DOHH2 (cell line): ENCODE measurements at regions not wholly inside any gene's neighbourhood (a gene's known extent, or its start where the extent isn't known, plus 50 kb on each side); places are given as distances from the start of the nearest gene placed in this dataset.

ENCODE experiments used
- H3F3A ChIP-seq: fragments of 200-600 bp; sonication (generic), shearing (Covaris generic); 2 replicates; pipeline ENCODE4 v1.6.0; 2016; ENCODE audit warnings: antibody characterized with exemption, mild to moderate bottlenecking; ENCODE audit not compliant: control insufficient read depth, insufficient read depth
- H3K27ac ChIP-seq: fragments of 200-600 bp; sonication (generic); 2 replicates; pipeline ENCODE4 v1.5.1; 2014; ENCODE audit warnings: low read depth, mild to moderate bottlenecking, low read length, moderate library complexity
- H3K27me3 ChIP-seq: fragments of 200-600 bp; sonication (generic); 2 replicates; pipeline ENCODE4 v1.6.1; 2014; ENCODE audit warnings: mild to moderate bottlenecking, low read length, mixed read lengths; ENCODE audit not compliant: control insufficient read depth
- H3K36me3 ChIP-seq: fragments of 200-600 bp; sonication (generic); 2 replicates; pipeline ENCODE4 v1.6.1; 2014; ENCODE audit warnings: mild to moderate bottlenecking, low read length, moderate library complexity, mixed read lengths; ENCODE audit not compliant: control insufficient read depth
- H3K4me1 ChIP-seq: fragments of 200-600 bp; sonication (generic); 2 replicates; pipeline ENCODE4 v1.6.1; 2014; ENCODE audit warnings: mild to moderate bottlenecking, low read length, mixed read lengths; ENCODE audit not compliant: control insufficient read depth
- H3K4me2 ChIP-seq: fragments of 200-600 bp; sonication (generic); 2 replicates; pipeline ENCODE4 v1.6.0; 2014; ENCODE audit warnings: mild to moderate bottlenecking, low read length, moderate library complexity
- H3K4me3 ChIP-seq: fragments of 200-600 bp; sonication (generic); 2 replicates; pipeline ENCODE4 v1.5.1; 2014; ENCODE audit warnings: mild to moderate bottlenecking, low read length, mixed read lengths
- H3K79me2 ChIP-seq: fragments of 200-600 bp; sonication (generic); 2 replicates; pipeline ENCODE4 v1.6.1; 2014; ENCODE audit warnings: mild to moderate bottlenecking, low read length, mixed read lengths; ENCODE audit not compliant: control insufficient read depth
- H3K9me2 ChIP-seq: fragments of 200-600 bp; sonication (generic); replicated peaks from 2 replicates; pipeline ENCODE4 v1.6.1; 2014; ENCODE audit warnings: mild to moderate bottlenecking, low read length, mixed read lengths; ENCODE audit not compliant: control insufficient read depth
- H3K9me3 ChIP-seq: fragments of 200-600 bp; sonication (generic); 2 replicates; pipeline ENCODE4 v1.6.1; 2014; ENCODE audit warnings: antibody characterized with exemption, low read length, mixed read lengths; ENCODE audit not compliant: control insufficient read depth, insufficient read depth
- H4K20me1 ChIP-seq: fragments of 200-600 bp; sonication (generic); 2 replicates; pipeline ENCODE4 v1.6.0; 2014; ENCODE audit warnings: low read depth, mild to moderate bottlenecking, antibody characterized with exemption, low read length, moderate library complexity; ENCODE audit not compliant: control insufficient read depth, insufficient read depth
- CTCF ChIP-seq: fragments of 200-600 bp; sonication (generic); IDR thresholded peaks from one replicate; pipeline ENCODE4 v1.5.1; 2014; ENCODE audit warnings: antibody characterized with exemption, mild to moderate bottlenecking, low read depth, low read length; ENCODE audit not compliant: poor library complexity, severe bottlenecking
- EZH2phosphoT487 ChIP-seq: fragments of 200-600 bp; sonication (generic); IDR thresholded peaks from 2 replicates; pipeline ENCODE4 v1.6.1; 2017; ENCODE audit warnings: borderline replicate concordance, mild to moderate bottlenecking, antibody characterized with exemption, low read length, moderate library complexity, mixed read lengths

DNA sequence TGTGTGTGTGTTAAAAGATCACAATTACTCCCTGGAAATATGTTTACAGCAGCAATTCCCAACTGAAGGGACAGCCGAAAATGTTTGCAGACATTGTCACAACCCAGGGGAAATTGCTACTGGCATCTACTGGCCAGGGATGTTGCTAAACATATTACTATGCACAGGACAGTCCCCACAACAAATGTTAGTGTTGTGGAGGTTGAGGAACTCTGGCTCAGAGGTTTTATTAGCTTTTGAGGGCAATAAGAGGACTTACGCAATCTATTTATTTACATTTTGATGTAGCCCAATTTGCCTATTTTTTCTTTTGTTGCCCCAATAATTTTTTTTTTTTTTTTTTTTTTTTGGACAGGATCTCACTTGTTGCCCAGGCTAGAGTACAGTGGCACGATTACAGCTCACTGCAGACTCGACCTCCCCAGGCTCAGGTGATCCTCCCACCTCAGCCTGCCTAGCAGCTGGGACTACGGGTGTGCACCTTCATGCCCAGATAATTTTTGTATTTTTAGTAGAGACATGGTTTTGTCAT, 154.1 kb downstream of the RPS12 start:
- Histone ChIP-seq H3K36me3 (no peaks in the 10 kb centered on the region), H3K9me2 (no peaks in the 10 kb centered on the region), H3K27ac (no peak overlapping the region), H3K4me3 (no peak overlapping the region), H3K27me3 (0 out of 2 replicates have a peak, but pooled peaks cover 6% of the 10 kb centered on the region), H3K4me2 (no peak overlapping the region), H3F3A (no peaks in the 10 kb centered on the region), H3K79me2 (no peaks in the 10 kb centered on the region), H3K4me1 (no peaks in the 10 kb centered on the region), H4K20me1 (no peaks in the 10 kb centered on the region), H3K9me3 (no peaks in the 10 kb centered on the region)
- TF ChIP-seq CTCF (no peak), EZH2phosphoT487 (no peak)

GRCh38 chr6:132969196-132969595, 154.8 kb downstream of the RPS12 start:
- no peaks in the 10 kb centered on the region for H3K9me2 ChIP-seq
- no peak overlapping the region for H3K4me3 ChIP-seq
- no peaks in the 10 kb centered on the region for H4K20me1 ChIP-seq
- no peak for TF ChIP-seq CTCF
- TF ChIP-seq EZH2phosphoT487: no peak
- H3K4me1 ChIP-seq: no peaks in the 10 kb centered on the region
- H3K79me2 ChIP-seq: no peaks in the 10 kb centered on the region
- H3F3A ChIP-seq: no peaks in the 10 kb centered on the region
- no peak overlapping the region for H3K27ac ChIP-seq
- H3K9me3 ChIP-seq: no peaks in the 10 kb centered on the region
- no peaks in the 10 kb centered on the region for H3K36me3 ChIP-seq
- H3K27me3 ChIP-seq: 0 out of 2 replicates have a peak, but pooled peaks cover 6% of the 10 kb centered on the region
- no peak overlapping the region for H3K4me2 ChIP-seq

DNA sequence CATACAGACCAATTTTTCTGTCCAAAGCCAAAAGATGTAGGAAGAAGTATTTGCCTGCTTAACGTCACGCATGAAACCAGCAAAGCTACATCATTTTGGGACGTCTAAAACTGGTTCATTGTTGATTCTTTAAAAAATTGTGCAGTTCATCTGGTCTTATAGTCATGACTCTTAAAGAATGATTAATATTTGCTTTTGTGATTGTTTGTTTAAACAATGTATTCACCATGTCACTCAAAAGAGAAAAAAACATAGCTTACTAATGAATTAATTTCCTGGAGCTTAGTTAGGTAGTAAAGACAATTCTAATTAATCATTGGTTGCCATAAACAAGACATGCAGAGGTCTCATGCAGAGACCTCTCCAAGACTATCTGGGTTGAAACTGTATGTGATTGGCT, 157.3 kb downstream of the RPS12 start:
- Histone ChIP-seq H3K4me1 (no peaks in the 10 kb centered on the region), H3K9me2 (no peaks in the 10 kb centered on the region), H3K27me3 (no peaks in the 10 kb centered on the region), H3K4me2 (no peak overlapping the region), H3K36me3 (no peaks in the 10 kb centered on the region), H3K79me2 (no peaks in the 10 kb centered on the region), H4K20me1 (no peaks in the 10 kb centered on the region), H3K9me3 (no peaks in the 10 kb centered on the region), H3K4me3 (no peak overlapping the region), H3K27ac (no peak overlapping the region), H3F3A (no peaks in the 10 kb centered on the region)
- TF ChIP-seq EZH2phosphoT487 (no peak), CTCF (no peak)
